ENCODE measurements at regions not wholly inside any gene's neighbourhood (a gene's known extent, or its start where the extent isn't known, plus 50 kb on each side); places are given as distances from the start of the nearest gene placed in this dataset.

DNA sequence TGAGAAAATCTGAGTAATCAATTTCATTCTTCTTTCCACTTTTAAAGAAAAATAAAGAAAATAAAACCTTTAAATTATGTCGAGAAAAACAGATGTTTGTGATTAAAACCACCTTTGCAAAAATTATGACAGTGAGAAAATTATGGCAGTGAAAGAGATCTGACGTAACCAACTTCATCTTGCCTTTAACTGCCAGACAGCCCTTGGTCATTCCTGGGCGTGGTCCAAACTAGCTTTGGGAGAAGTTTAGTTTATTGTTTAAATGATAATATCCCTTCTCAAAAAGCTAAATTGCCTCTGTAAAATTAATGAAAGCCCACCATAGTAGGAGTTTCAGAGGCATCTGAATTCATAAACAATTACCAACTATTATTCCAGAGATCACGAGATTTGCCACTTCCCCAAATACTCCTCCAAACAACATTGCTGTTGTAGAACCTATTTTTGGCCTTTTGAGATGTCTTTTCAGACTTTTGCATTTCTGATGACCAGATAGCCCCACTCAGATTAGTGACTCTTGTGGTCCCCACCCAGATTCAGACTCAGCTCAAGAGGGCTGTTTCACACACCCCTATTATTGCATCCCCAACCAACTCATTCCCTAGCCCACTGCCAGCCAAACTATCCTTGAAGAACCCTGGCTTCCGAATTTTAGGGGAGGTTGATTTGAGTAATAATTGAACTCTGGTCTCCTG lies 664.4 kb upstream of the CBLB start:
- TF ChIP-seq, protein P1, sequence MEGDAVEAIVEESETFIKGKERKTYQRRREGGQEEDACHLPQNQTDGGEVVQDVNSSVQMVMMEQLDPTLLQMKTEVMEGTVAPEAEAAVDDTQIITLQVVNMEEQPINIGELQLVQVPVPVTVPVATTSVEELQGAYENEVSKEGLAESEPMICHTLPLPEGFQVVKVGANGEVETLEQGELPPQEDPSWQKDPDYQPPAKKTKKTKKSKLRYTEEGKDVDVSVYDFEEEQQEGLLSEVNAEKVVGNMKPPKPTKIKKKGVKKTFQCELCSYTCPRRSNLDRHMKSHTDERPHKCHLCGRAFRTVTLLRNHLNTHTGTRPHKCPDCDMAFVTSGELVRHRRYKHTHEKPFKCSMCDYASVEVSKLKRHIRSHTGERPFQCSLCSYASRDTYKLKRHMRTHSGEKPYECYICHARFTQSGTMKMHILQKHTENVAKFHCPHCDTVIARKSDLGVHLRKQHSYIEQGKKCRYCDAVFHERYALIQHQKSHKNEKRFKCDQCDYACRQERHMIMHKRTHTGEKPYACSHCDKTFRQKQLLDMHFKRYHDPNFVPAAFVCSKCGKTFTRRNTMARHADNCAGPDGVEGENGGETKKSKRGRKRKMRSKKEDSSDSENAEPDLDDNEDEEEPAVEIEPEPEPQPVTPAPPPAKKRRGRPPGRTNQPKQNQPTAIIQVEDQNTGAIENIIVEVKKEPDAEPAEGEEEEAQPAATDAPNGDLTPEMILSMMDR (IDR thresholded peaks at IDR 0.05; ENCODE audit: low read depth, low read length), result no peak
- no peak overlapping the region for H3K4me3 ChIP-seq (ENCODE audit: low read depth, low read length)

DNA sequence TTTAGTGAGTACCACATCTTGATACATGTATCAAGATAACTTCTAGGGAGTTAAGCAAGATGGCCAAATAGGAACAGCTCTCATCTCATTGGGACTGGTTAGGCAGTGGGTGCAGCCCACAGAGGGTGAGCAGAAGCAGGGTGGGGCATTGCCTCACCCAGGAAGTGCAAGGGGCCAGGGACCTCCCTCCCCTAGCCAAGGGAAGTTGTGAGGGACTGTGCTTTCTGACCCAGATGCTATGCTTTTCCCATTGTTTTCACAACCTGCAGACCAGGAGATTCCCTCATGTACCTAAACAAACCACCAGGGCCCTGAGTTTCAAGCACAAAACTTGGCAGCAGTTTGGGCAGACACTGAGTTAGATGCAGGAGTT lies 665.0 kb upstream of the CBLB start:
- TF ChIP-seq, protein P1 (IDR thresholded peaks at IDR 0.05; ENCODE audit: low read depth, low read length), result no peak
- no peak overlapping the region for H3K4me3 ChIP-seq (ENCODE audit: low read depth, low read length)

DNA sequence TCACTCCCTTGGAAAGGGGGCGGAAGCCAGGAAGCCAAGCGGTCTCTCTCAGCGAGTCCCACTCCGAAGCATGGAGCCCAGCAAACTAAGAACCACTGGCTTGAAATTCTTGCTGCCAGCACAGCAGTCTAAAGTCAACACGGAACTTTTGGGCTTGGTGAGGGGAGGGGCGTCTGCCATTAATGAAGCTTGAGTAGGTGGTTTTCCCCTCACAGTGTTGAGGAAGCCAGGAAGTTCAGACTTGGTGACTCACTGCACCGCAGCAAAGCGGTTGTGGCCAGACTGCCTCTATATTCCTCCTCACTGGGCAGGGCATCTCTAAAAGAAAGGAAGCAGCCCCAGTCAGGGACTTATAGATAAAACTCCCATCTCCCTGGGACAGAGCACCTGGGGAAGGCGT lies 665.4 kb upstream of the CBLB start:
- no peak overlapping the region for H3K4me3 ChIP-seq (ENCODE audit: low read depth, low read length)
- TF ChIP-seq, protein P1 (IDR thresholded peaks at IDR 0.05; ENCODE audit: low read depth, low read length), result no peak

DNA sequence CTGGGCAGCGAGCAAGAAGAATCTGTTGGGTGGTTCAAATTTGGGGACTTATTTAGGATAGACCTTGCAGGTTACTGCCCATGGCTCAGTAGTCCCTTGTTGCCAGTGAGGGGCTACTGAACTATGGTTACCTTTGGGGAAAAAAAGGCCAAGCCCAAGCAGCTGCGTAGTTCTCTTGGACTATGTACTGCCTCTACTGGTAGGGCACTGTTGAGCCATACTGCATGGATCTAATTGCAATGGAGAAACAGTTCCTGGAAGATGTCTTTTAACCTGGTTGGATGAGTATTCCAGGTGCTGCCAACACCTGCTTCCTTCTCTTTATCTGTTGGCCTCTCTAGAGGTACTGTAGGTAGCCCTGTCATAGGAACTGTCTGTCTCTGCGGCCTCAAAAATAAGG lies 671.9 kb upstream of the CBLB start:
- H3K4me3 ChIP-seq (ENCODE audit: low read depth, low read length), result no peak overlapping the region

DNA sequence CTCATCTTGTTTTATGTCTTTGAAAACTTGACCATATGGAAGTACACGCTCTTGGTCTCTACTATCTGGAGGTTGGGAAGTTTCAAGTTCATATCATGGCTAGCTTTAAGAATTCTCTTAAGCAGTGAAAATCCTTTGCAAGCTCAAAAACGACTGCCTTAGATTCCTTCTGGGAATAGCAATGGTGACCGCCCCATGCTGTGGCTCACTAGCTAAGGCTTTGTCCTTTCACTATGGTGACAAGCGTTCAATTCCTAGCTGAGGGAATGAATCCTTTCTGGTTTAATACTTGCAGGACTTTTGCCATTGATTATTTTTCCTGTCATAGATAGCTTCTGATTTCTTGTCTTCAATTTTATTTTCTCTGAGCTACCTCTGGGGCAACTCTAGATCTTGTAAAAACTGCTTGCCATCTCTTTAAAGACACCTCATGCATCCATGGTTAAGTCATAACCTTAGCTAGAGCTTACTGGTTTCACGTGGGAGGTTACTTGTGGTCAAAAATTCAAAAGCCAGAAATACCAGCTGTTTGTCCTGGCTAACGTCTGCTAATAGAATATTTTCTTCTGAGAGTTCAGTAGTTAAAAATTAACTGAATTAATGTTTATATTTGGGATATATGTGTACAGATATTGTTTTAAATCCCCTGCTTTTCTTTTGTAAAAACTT lies 673.4 kb upstream of the CBLB start:
- no peak overlapping the region for H3K4me3 ChIP-seq (ENCODE audit: low read depth, low read length)
- TF ChIP-seq, protein P1 (IDR thresholded peaks at IDR 0.05; ENCODE audit: low read depth, low read length), result no peak

More for the DNA sequence above, 671.9 kb upstream of the CBLB start:
- TF ChIP-seq, protein P1 (IDR thresholded peaks at IDR 0.05; ENCODE audit: low read depth, low read length), result no peak

DNA sequence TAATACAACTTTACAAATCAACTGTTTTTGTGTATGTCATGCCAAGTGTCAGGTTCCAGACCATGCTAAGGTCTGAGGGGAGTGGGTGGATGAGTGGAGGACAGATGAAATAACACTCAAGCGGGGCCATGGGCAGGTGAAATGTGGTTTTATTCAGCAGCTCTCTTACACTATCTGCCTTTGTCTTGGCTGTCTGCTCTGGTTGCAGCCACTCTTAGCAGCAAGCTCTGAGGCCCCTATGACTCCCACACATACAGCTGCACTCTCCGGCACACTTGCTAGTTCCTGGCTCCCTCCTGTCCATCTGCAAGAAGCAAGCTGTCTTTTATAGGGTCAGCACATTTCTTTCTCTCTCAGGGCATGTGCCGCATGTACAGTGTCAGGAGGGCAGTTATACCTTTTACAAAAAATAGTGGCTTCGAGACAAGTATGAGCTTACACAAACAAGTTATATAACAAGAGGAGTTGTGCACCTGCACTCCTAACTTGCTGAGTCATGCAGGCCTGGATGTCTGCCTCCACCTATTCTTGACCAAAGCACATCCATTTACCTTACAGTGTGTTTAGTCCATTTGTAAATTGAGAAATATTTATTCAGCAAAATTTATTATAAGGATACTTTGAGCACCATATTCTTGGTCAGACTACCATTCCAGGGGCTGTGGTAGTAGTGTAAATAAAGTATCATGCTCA lies 683.7 kb upstream of the CBLB start:
- H3K4me3 ChIP-seq (ENCODE audit: low read depth, low read length), result no peak overlapping the region
- TF ChIP-seq, protein P1 (IDR thresholded peaks at IDR 0.05; ENCODE audit: low read depth, low read length), result no peak

DNA sequence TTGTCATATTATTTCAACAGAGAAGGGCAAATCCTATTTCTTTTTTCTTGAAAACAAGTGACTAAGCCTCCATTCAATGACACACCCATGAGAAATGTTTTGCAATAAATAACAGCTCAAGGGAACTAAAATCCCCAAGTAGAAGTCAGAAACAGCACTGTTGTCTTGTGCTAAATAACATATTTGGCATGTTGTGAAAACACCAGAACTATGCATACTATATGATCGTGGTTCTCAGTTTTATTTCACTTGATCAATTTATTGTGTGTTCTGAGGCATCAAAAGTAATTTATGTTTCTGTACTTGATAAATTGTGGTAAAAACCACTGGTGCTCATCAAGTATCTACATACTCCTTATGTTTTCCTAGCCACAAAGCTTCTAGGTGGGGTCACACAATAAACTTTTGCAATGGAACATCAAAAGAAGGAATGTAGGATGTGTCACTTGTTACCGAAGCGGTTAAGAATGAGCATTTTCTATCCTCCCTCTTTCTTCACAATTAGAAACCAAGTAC lies 691.7 kb upstream of the CBLB start:
- TF ChIP-seq, protein P1 (IDR thresholded peaks at IDR 0.05; ENCODE audit: low read depth, low read length), result no peak
- no peak overlapping the region for H3K4me3 ChIP-seq (ENCODE audit: low read depth, low read length)

Measured in WI38 (cell line).